DND-41 (cell line): ENCODE measurements at regions not wholly inside any gene's neighbourhood (a gene's known extent, or its start where the extent isn't known, plus 50 kb on each side); places are given as distances from the start of the nearest gene placed in this dataset.

Experiments used
- ATAC-seq: fragments of 200-7000 bp; cut with Tn5 transposase; 3 replicates; pipeline ENCODE4 v1.9.1; 2021; ENCODE audit warnings: low read depth; ENCODE audit not compliant: insufficient read depth
- DNase-seq: peaks from one replicate; pipeline ENCODE4 v3.0.0-alpha.2; 2020
- H2AFZ ChIP-seq: 2 replicates; pipeline ENCODE4 v1.6.0; 2012; ENCODE audit warnings: low read depth, low read length
- H3K27ac ChIP-seq: 2 replicates; pipeline ENCODE4 v1.5.1; 2012; ENCODE audit warnings: low read length, inconsistent platforms
- H3K27me3 ChIP-seq: fragments of 200-600 bp; sonication (generic); 2 replicates; pipeline ENCODE4 v1.6.0; 2012; ENCODE audit warnings: low read length, mild to moderate bottlenecking, inconsistent platforms; ENCODE audit not compliant: insufficient read depth, poor library complexity
- H3K36me3 ChIP-seq: 2 replicates; pipeline ENCODE4 v1.5.1; 2012; ENCODE audit warnings: low read length, inconsistent platforms; ENCODE audit not compliant: insufficient read depth
- H3K4me1 ChIP-seq: 2 replicates; pipeline ENCODE4 v1.5.1; 2012; ENCODE audit warnings: mild to moderate bottlenecking, low read length; ENCODE audit not compliant: insufficient read depth
- H3K4me2 ChIP-seq: 2 replicates; pipeline ENCODE4 v1.6.0; 2012; ENCODE audit warnings: mild to moderate bottlenecking, moderate library complexity, low read length, inconsistent platforms; ENCODE audit not compliant: insufficient read depth
- H3K4me3 ChIP-seq, 2 experiments: fragments of 200-600 bp in 1 of 2; shearing (Covaris generic) in 1 of 2; 2 replicates each; pipeline ENCODE4 v1.5.1; 2012 to 2016; ENCODE audit warnings: inconsistent platforms in 2 of 2, low read length in 2 of 2, mild to moderate bottlenecking in 2 of 2, low read depth in 1 of 2, moderate library complexity in 1 of 2
- H3K79me2 ChIP-seq: 2 replicates; pipeline ENCODE4 v1.6.0; 2012; ENCODE audit warnings: low read length, inconsistent platforms; ENCODE audit not compliant: insufficient read depth
- H3K9ac ChIP-seq: 2 replicates; pipeline ENCODE4 v1.6.0; 2012; ENCODE audit warnings: low read depth, mild to moderate bottlenecking, inconsistent platforms, low read length, moderate library complexity
- H3K9me3 ChIP-seq: 2 replicates; pipeline ENCODE4 v1.5.1; 2012; ENCODE audit warnings: low read length, moderate library complexity, mild to moderate bottlenecking, inconsistent platforms; ENCODE audit not compliant: insufficient read depth, severe bottlenecking
- H4K20me1 ChIP-seq: 2 replicates; pipeline ENCODE4 v1.6.0; 2012; ENCODE audit warnings: low read length; ENCODE audit not compliant: insufficient read depth
- EZH2 ChIP-seq: IDR thresholded peaks from 3 replicates; pipeline ENCODE4 v1.6.1; 2012; ENCODE audit warnings: borderline replicate concordance, low read depth, mild to moderate bottlenecking, moderate library complexity, low read length, inconsistent platforms; ENCODE audit not compliant: severe bottlenecking
- TF ChIP-seq, protein P1 (sequence below): IDR thresholded peaks from 2 replicates; pipeline ENCODE4 v1.5.1; 2012; ENCODE audit warnings: borderline replicate concordance, low read length, moderate library complexity, mild to moderate bottlenecking; ENCODE audit not compliant: poor library complexity, severe bottlenecking; ENCODE audit errors: extremely low read depth

DNA sequence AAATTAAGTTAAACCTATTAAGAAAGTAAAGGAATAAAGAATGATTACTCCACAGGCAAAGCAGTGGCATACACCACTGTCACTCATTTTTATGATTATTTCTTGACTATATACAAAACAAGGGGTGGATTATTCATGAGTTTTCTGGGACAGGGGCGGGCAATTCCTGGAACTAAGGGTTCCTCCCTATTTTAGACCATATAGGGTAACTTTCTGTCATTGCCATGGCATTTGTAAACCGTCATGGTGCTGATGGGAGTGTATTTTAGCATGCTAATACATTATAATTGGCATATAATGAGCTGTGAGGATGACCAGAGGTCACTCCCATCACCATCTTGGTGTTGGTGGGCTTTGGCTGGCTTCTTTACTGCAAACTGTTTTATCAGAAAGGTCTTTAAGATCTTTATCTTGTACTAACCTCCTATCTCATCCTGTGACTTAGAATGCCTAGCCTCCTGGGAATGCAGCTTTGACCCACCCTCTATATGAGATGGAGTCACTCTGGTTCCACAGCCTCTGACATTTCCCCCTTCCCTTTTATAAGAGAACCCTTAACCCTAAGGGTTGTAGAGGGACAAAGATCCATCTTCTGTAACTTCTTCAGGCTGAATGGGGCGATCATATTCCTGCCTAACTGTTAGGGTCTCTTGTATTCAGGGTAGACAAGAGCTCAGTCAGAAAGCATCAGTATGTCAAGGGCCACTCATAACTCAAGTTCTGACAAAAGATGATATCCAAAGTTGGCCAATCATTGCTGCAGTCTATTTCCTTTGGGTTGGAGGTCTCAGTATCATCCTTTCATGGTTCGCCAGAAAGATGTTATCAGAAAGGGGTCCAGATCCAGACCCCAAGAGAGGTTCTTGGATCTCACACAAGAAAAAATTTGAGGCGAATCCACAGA, 79.5 kb upstream of the LIPC start:
- ATAC-seq (no peak), DNase-seq (no peak)
- no peak overlapping the region for H2AFZ ChIP-seq

DNA sequence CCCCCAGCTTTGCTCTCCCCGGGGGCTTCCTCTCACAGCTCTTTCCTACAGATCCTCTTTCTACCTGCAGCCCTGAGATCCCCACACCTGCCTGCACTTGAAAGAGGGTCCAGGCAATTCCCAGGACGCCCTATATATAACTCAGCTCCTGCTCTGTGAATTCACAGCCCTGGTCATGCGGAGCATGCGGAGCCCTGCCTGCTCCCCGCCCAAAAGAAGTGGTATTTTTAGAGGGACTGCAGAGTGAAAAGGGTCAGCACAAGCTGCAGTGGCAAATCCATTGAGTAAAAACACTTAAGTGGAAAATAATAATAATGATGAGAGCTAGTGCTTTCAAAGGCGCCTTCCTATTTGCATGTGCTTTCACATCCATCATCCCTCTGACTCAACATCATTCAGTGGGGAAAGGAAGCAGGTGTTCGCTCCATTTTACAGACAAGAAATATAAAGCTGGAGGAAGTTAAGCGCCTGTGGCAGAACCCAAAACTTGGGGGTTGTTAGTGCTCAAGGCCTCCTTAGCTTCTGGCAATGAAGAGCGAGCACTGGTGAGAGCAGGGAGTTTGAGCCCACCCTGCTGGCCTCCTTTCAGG, 76.3 kb upstream of the LIPC start:
- H3K4me2 ChIP-seq, result no peak overlapping the region
- DNase-seq, result peak; percentile 11
- no peak overlapping the region for H3K9ac ChIP-seq
- H3K27ac ChIP-seq, result no peak overlapping the region
- H3K79me2 ChIP-seq, result no peaks in the 10 kb centered on the region
- no peak overlapping the region for H3K4me3 ChIP-seq
- no peaks in the 10 kb centered on the region for H3K27me3 ChIP-seq
- no peak for ATAC-seq
- no peaks in the 10 kb centered on the region for H3K4me1 ChIP-seq
- H4K20me1 ChIP-seq, result no peaks in the 10 kb centered on the region
- H3K9me3 ChIP-seq, result no peaks in the 10 kb centered on the region
- no peak for TF ChIP-seq EZH2
- TF ChIP-seq, protein P1, sequence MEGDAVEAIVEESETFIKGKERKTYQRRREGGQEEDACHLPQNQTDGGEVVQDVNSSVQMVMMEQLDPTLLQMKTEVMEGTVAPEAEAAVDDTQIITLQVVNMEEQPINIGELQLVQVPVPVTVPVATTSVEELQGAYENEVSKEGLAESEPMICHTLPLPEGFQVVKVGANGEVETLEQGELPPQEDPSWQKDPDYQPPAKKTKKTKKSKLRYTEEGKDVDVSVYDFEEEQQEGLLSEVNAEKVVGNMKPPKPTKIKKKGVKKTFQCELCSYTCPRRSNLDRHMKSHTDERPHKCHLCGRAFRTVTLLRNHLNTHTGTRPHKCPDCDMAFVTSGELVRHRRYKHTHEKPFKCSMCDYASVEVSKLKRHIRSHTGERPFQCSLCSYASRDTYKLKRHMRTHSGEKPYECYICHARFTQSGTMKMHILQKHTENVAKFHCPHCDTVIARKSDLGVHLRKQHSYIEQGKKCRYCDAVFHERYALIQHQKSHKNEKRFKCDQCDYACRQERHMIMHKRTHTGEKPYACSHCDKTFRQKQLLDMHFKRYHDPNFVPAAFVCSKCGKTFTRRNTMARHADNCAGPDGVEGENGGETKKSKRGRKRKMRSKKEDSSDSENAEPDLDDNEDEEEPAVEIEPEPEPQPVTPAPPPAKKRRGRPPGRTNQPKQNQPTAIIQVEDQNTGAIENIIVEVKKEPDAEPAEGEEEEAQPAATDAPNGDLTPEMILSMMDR, result no peak
- no peaks in the 10 kb centered on the region for H3K36me3 ChIP-seq
- no peak overlapping the region for H2AFZ ChIP-seq

More for the DNA sequence above, 79.5 kb upstream of the LIPC start:
- no peak overlapping the region for H3K4me3 ChIP-seq
- no peak overlapping the region for H3K4me2 ChIP-seq
- no peak for TF ChIP-seq EZH2
- TF ChIP-seq, protein P1, result no peak
- H3K27me3 ChIP-seq, result no peaks in the 10 kb centered on the region
- no peaks in the 10 kb centered on the region for H3K79me2 ChIP-seq
- 0 out of 2 replicates have a peak, but pooled peaks cover 4% of the 10 kb centered on the region for H3K4me1 ChIP-seq
- H3K9me3 ChIP-seq, result no peaks in the 10 kb centered on the region
- no peak overlapping the region for H3K9ac ChIP-seq
- H4K20me1 ChIP-seq, result no peaks in the 10 kb centered on the region
- no peak overlapping the region for H3K27ac ChIP-seq
- no peaks in the 10 kb centered on the region for H3K36me3 ChIP-seq

DNA sequence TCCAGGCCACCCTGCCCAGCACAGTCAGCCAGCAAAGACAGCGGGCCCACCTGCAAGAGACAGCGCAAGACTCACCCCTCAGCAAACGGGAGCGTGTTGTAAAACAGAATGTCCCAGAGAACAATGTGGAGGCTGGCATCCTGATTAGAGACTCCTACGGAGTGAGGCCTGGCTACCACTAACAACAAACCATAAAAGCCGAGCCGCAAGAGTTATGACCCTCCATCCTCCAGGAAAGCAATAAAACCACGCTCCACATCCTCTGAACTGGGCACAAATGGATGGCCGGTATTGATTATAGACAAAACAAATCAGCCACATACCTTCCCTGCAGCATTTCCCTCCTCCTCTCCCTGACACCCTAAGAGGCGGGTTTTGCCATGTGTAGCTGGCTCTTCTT, 75.8 kb upstream of the LIPC start:
- no peak for DNase-seq
- no peaks in the 10 kb centered on the region for H3K4me1 ChIP-seq
- no peak overlapping the region for H3K9ac ChIP-seq
- TF ChIP-seq EZH2, result no peak
- no peaks in the 10 kb centered on the region for H4K20me1 ChIP-seq
- H3K4me2 ChIP-seq, result no peak overlapping the region
- no peak overlapping the region for H2AFZ ChIP-seq
- no peak overlapping the region for H3K27ac ChIP-seq
- H3K9me3 ChIP-seq, result no peaks in the 10 kb centered on the region
- H3K4me3 ChIP-seq, result no peak overlapping the region
- no peaks in the 10 kb centered on the region for H3K27me3 ChIP-seq
- no peaks in the 10 kb centered on the region for H3K36me3 ChIP-seq
- ATAC-seq, result no peak
- H3K79me2 ChIP-seq, result no peaks in the 10 kb centered on the region
